PC-3 (cell line): ENCODE measurements at regions not wholly inside any gene's neighbourhood (a gene's known extent, or its start where the extent isn't known, plus 50 kb on each side); places are given as distances from the start of the nearest gene placed in this dataset.

Experiments used
- ATAC-seq: fragments of 200-7000 bp; cut with Tn5 transposase; 2 replicates; pipeline ENCODE4 v1.9.1; 2020; ENCODE audit warnings: mild to moderate bottlenecking, moderate library complexity
- BruUV-seq: library from RNA; stranded (reverse); fragments of 400-500 nt; replicated peaks from 2 replicates; lab custom pipeline; 2021; lab: Mats Ljungman, UMichigan
- CTCF ChIA-PET: fragments of 300-600 bp; sonication (Branson Sonifier 250); formaldehyde crosslinking; loops from one replicate; lab custom pipeline; 2022; ENCODE audit warnings: antibody characterized with exemption; lab: Charles Lee
- POLR2A ChIA-PET: fragments of 300-600 bp; sonication (Branson Sonifier 250); formaldehyde crosslinking; loops from one replicate; lab custom pipeline; 2022; ENCODE audit warnings: antibody characterized with exemption; ENCODE audit not compliant: unreplicated experiment; lab: Charles Lee
- DNase-seq: peaks from one replicate; pipeline ENCODE4 v3.0.0-alpha.2; 2015
- H2AFZ ChIP-seq: fragments of 300-600 bp; sonication (generic); 2 replicates; pipeline ENCODE4 v1.6.0; 2016; ENCODE audit warnings: antibody characterized with exemption, low read length
- H3F3A ChIP-seq: fragments of 300-600 bp; sonication (generic); one replicate; pipeline ENCODE4 v1.6.0; 2017; ENCODE audit warnings: antibody characterized with exemption, low read length, control low read depth, mild to moderate bottlenecking; ENCODE audit not compliant: unreplicated experiment
- H3K27ac ChIP-seq: fragments of 300-600 bp; sonication (generic); 2 replicates; pipeline ENCODE4 v1.5.1; 2016; ENCODE audit warnings: mild to moderate bottlenecking, low read length
- H3K27me3 ChIP-seq: fragments of 300-600 bp; sonication (generic); 2 replicates; pipeline ENCODE4 v1.6.1; 2016; ENCODE audit warnings: low read length, mixed read lengths
- H3K36me3 ChIP-seq: fragments of 300-600 bp; sonication (generic); 2 replicates; pipeline ENCODE4 v1.6.1; 2016; ENCODE audit warnings: low read depth, mixed run types, low read length, mixed read lengths
- H3K4me1 ChIP-seq: fragments of 300-600 bp; sonication (generic); 2 replicates; pipeline ENCODE4 v1.5.1; 2016; ENCODE audit warnings: low read length; ENCODE audit not compliant: insufficient read depth
- H3K4me2 ChIP-seq: fragments of 300-600 bp; sonication (generic); 2 replicates; pipeline ENCODE4 v1.6.0; 2016; ENCODE audit warnings: low read length
- H3K4me3 ChIP-seq: fragments of 300-600 bp; sonication (generic); 2 replicates; pipeline ENCODE4 v1.5.1; 2016; ENCODE audit warnings: mild to moderate bottlenecking, low read length, mixed read lengths
- H3K79me2 ChIP-seq: fragments of 300-600 bp; sonication (generic); 2 replicates; pipeline ENCODE4 v1.6.1; 2017; ENCODE audit warnings: low read length, mixed read lengths
- H3K9ac ChIP-seq: fragments of 300-600 bp; sonication (generic); 2 replicates; pipeline ENCODE4 v1.6.0; 2016; ENCODE audit warnings: mild to moderate bottlenecking, low read length
- H3K9me2 ChIP-seq: fragments of 300-600 bp; sonication (generic); replicated peaks from 2 replicates; pipeline ENCODE4 v1.6.1; 2016; ENCODE audit warnings: mixed run types, low read length, mixed read lengths
- H3K9me3 ChIP-seq: fragments of 300-600 bp; sonication (generic); 2 replicates; pipeline ENCODE4 v1.6.1; 2016; ENCODE audit warnings: low read length, mixed read lengths
- H4K20me1 ChIP-seq: fragments of 300-600 bp; sonication (generic); 2 replicates; pipeline ENCODE4 v1.6.1; 2016; ENCODE audit warnings: low read length, mixed read lengths
- EZH2 ChIP-seq: fragments of 300-600 bp; sonication (generic); IDR thresholded peaks from one replicate; pipeline ENCODE4 v1.6.1; 2017; ENCODE audit warnings: antibody characterized with exemption, mild to moderate bottlenecking, low read length; ENCODE audit not compliant: unreplicated experiment
- EZH2phosphoT487 ChIP-seq: fragments of 300-600 bp; sonication (generic); IDR thresholded peaks from 2 replicates; pipeline ENCODE4 v1.6.1; 2018; ENCODE audit warnings: mild to moderate bottlenecking, antibody characterized with exemption, low read length, borderline replicate concordance
- intact Hi-C: fragments of 100-400 bp; cut with micrococcal nuclease; formaldehyde crosslinking; loops from 2 replicates; pipeline ENCODE4 v1.9.0; 2023
- TF ChIP-seq, protein P1 (sequence below): fragments of 300-600 bp; sonication (generic); conservative IDR thresholded peaks from 2 replicates; pipeline ENCODE4 v1.5.1; 2017; ENCODE audit warnings: antibody characterized with exemption, low read depth, mild to moderate bottlenecking, low read length

DNA sequence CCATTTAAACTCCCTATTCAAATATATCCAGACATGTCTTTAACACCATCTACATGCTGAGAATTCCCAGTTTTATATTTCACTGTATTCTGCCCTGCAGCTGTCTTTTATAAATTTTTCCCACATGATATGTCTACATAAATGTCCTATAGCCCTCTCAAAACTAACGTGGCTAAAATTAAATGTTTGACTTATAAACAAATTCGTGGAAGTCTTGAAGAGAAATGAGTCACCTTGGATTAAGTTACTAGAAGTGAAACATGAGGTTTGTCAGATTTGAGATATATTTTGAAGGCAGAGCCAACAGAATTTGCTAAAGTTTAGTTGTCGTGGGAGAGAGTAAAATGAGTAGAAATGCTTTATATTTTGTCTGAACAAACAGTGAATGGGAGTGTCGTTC lies 386.9 kb upstream of the CNTNAP2 start:
- Histone ChIP-seq H3K4me1 (no peaks in the 10 kb centered on the region), H3K9ac (no peak overlapping the region), H2AFZ (no peak overlapping the region), H3K9me2 (no peaks in the 10 kb centered on the region), H3K79me2 (no peaks in the 10 kb centered on the region), H3K4me2 (no peak overlapping the region), H3K9me3 (no peaks in the 10 kb centered on the region), H3K27me3 (0 out of 2 replicates have a peak, but pooled peaks cover 4% of the 10 kb centered on the region), H3K36me3 (no peaks in the 10 kb centered on the region), H4K20me1 (no peaks in the 10 kb centered on the region), H3K4me3 (no peak overlapping the region), H3F3A (no peaks in the 10 kb centered on the region), H3K27ac (no peak overlapping the region)
- POLR2A ChIA-PET = no interaction called here
- CTCF ChIA-PET = no interaction called here
- DNase-seq = peak; percentile 7
- BruUV-seq = no TSS peak
- TF ChIP-seq EZH2 = no peak
- ATAC-seq = peak; percentile 13; the same call in 1 of the 2 replicates
- intact Hi-C loops = no loop called here

GRCh38 chr7:145718129-145718528 lies 398.5 kb upstream of the CNTNAP2 start:
- BruUV-seq = no TSS peak
- no peaks in the 10 kb centered on the region for H3F3A ChIP-seq
- H3K36me3 ChIP-seq = no peaks in the 10 kb centered on the region
- no peaks in the 10 kb centered on the region for H4K20me1 ChIP-seq
- TF ChIP-seq EZH2phosphoT487 = no peak
- TF ChIP-seq, protein P1, sequence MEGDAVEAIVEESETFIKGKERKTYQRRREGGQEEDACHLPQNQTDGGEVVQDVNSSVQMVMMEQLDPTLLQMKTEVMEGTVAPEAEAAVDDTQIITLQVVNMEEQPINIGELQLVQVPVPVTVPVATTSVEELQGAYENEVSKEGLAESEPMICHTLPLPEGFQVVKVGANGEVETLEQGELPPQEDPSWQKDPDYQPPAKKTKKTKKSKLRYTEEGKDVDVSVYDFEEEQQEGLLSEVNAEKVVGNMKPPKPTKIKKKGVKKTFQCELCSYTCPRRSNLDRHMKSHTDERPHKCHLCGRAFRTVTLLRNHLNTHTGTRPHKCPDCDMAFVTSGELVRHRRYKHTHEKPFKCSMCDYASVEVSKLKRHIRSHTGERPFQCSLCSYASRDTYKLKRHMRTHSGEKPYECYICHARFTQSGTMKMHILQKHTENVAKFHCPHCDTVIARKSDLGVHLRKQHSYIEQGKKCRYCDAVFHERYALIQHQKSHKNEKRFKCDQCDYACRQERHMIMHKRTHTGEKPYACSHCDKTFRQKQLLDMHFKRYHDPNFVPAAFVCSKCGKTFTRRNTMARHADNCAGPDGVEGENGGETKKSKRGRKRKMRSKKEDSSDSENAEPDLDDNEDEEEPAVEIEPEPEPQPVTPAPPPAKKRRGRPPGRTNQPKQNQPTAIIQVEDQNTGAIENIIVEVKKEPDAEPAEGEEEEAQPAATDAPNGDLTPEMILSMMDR = no peak
- no peak for TF ChIP-seq EZH2
- ChIA-PET POLR2A (interaction anchor here (0.5 kb wide), 1 partner anchor 246 kb away, joined by 3 read pairs; no protein-coding TSS in a partner anchor), CTCF (no interaction called here)
- no peaks in the 10 kb centered on the region for H3K27me3 ChIP-seq
- no peaks in the 10 kb centered on the region for H3K79me2 ChIP-seq
- DNase-seq = no peak
- H3K9ac ChIP-seq = no peak overlapping the region
- no peak overlapping the region for H3K4me2 ChIP-seq
- ATAC-seq = no peak
- H3K9me3 ChIP-seq = no peaks in the 10 kb centered on the region
- no peaks in the 10 kb centered on the region for H3K4me1 ChIP-seq
- H3K27ac ChIP-seq = no peak overlapping the region
- H3K4me3 ChIP-seq = no peak overlapping the region
- intact Hi-C loops = no loop called here
- no peaks in the 10 kb centered on the region for H3K9me2 ChIP-seq
- no peak overlapping the region for H2AFZ ChIP-seq

DNA sequence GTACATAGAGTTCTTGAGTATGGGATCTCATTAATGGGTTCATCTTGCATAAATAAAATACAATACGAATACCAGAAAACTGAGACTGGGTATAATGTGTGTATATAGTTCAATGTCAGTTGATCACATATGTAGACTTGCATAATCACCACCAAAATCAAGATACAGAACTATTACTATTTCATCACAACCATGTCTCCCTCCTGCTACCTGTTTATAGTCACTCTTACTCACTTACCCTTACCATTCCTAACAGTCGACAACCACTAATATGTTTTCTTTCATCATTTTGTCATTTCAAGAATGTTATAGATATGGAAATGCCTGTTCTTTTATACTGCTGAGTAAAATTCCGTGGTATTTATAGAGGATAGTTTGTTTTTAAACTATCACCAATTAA lies 416.1 kb upstream of the CNTNAP2 start:
- no peak overlapping the region for H3K27ac ChIP-seq

More for the DNA sequence above, 416.1 kb upstream of the CNTNAP2 start:
- TF ChIP-seq EZH2phosphoT487 = no peak
- TF ChIP-seq, protein P1 = no peak
- TF ChIP-seq EZH2 = no peak
- no TSS peak for BruUV-seq
- H3K4me3 ChIP-seq = no peak overlapping the region
- no peaks in the 10 kb centered on the region for H3K79me2 ChIP-seq
- no peaks in the 10 kb centered on the region for H3K9me3 ChIP-seq
- ChIA-PET CTCF (no interaction called here), POLR2A (no interaction called here)
- H3K4me2 ChIP-seq = no peak overlapping the region
- no peaks in the 10 kb centered on the region for H3F3A ChIP-seq
- H3K9me2 ChIP-seq = no peaks in the 10 kb centered on the region
- intact Hi-C loops = no loop called here
- ATAC-seq (no peak), DNase-seq (no peak)
- no peak overlapping the region for H2AFZ ChIP-seq
- no peak overlapping the region for H3K9ac ChIP-seq
- H3K27me3 ChIP-seq = peaks cover 13% of the 10 kb centered on the region; the same call in 1 of the 2 replicates
- no peaks in the 10 kb centered on the region for H3K4me1 ChIP-seq
- H3K36me3 ChIP-seq = no peaks in the 10 kb centered on the region
- no peaks in the 10 kb centered on the region for H4K20me1 ChIP-seq
